GM12875 (cell line): ENCODE measurements at regions not wholly inside any gene's neighbourhood (a gene's known extent, or its start where the extent isn't known, plus 50 kb on each side); places are given as distances from the start of the nearest gene placed in this dataset.
A peak's percentile ranks its signal among the peaks of the same experiment; 100 is the strongest.

Source experiments
- H3K4me3 ChIP-seq: one replicate; pipeline ENCODE4 v1.5.1; 2011; ENCODE audit warnings: low read depth, low read length, control low read depth
- CTCF ChIP-seq: IDR thresholded peaks from 2 replicates; pipeline ENCODE4 v1.5.1; 2011; ENCODE audit warnings: low read depth, mild to moderate bottlenecking, control low read depth, inconsistent platforms, low read length, moderate library complexity, borderline replicate concordance; ENCODE audit not compliant: insufficient read depth

DNA sequence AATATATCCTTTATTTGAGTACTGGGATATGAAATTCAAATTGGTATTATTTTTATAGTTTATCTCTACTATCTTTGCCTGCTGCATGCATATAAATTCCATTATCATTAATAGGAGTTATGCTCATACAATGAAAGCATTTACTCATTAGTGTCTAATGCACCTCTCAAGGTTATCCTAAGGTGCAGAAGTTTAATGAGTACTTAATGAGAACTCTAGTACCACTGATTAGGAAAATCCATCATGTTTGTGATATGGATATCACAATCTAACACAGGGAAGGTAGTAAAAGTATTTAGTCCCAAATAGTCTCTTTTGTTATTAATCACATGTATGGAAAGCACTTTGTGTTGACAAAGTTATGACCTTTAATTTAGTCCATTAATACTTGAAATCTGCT is 77.2 kb upstream of the SLC10A2 start:
- no peak for TF ChIP-seq CTCF
- H3K4me3 ChIP-seq, result no peak overlapping the region

GRCh38 chr13:103142151-103142550 is 75.9 kb upstream of the SLC10A2 start:
- H3K4me3 ChIP-seq, result no peak overlapping the region
- no peak for TF ChIP-seq CTCF

DNA sequence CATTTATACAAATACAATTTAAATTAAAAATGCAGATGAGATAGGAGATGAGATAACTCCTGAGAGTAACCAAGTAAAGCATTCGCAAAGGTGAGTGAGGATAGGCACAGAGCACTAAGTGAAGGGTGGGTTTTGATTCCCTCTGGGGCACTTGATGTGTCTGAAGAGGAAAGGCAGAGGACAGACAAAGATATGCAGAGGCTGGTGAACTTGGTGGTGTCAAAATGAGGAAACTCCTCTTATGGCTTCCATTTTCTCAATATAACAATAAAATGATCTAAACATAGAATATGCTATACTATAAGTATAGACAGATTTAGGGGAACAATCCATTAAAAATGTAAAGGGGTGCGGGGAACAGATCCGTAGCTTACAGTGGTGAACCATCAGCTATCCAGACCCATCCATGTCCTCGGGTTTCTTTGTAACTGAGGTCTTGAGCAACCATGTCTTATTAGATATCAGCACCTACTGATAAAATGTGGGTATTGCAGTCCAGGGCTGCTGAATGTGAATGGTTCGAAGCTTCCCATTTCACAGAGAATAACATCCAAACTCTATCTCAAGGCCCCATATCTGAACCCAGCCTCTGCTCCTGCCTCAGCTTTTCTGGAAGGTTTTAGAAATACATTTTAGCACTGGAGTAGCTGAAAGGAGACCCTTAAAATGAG is 73.9 kb upstream of the SLC10A2 start:
- no peak overlapping the region for H3K4me3 ChIP-seq
- TF ChIP-seq CTCF, result peak; percentile 72

GRCh38 chr13:103134271-103134670 is 68.1 kb upstream of the SLC10A2 start:
- no peak overlapping the region for H3K4me3 ChIP-seq
- no peak for TF ChIP-seq CTCF

GRCh38 chr13:103133556-103133955 is 67.3 kb upstream of the SLC10A2 start:
- TF ChIP-seq CTCF, result no peak
- H3K4me3 ChIP-seq, result no peak overlapping the region

DNA sequence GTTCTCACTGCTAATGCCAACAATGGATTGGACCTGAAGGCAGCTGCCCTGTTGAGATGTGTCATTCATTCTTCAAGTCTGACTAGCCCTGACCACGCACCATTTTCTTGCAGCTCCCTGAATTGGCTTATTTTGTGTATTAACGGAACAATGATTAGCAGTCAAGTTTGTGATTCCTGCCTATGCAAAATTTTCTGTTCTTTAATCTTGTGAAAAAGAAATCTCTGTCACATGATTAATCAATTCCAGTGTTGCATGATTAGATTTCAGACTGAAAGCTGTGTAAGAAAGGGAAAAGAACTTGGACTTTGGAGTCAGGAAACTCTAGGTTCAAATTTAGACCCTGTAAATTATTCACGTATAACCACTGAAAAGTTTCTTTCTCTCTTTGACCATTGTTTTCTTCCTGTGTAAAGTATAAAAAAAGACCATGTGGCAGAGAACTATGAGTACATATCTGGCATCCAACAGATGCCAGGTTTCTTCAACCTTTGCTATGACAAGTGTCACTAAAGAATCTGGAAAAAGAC is 64.5 kb upstream of the SLC10A2 start:
- no peak for TF ChIP-seq CTCF
- no peak overlapping the region for H3K4me3 ChIP-seq

- no peak overlapping the region for H3K4me3 ChIP-seq
- no peak for TF ChIP-seq CTCF
Observed at GRCh38 chr13:103130146-103130545, 63.9 kb upstream of the SLC10A2 start.
